OCI-LY7 (cell line): ENCODE measurements at regions not wholly inside any gene's neighbourhood (a gene's known extent, or its start where the extent isn't known, plus 50 kb on each side); places are given as distances from the start of the nearest gene placed in this dataset.
"Not testable (repeated sequence)": the region's sequence is repeated elsewhere in the genome, so short reads cannot be mapped to it uniquely, and the experiment has no call there.

Source experiments
- EZH2phosphoT487 ChIP-seq: fragments of 200-600 bp; sonication (generic); IDR thresholded peaks from 2 replicates; pipeline ENCODE4 v1.6.1; 2018; ENCODE audit warnings: low read depth, borderline replicate concordance, mild to moderate bottlenecking, mixed run types, antibody characterized with exemption, low read length, moderate library complexity, mixed read lengths
- TF ChIP-seq, protein P1 (sequence below): fragments of 200-600 bp; sonication (generic); conservative IDR thresholded peaks from 2 replicates; pipeline ENCODE4 v1.5.1; 2014; ENCODE audit warnings: mild to moderate bottlenecking, antibody characterized with exemption, low read length, moderate library complexity, mixed read lengths

DNA sequence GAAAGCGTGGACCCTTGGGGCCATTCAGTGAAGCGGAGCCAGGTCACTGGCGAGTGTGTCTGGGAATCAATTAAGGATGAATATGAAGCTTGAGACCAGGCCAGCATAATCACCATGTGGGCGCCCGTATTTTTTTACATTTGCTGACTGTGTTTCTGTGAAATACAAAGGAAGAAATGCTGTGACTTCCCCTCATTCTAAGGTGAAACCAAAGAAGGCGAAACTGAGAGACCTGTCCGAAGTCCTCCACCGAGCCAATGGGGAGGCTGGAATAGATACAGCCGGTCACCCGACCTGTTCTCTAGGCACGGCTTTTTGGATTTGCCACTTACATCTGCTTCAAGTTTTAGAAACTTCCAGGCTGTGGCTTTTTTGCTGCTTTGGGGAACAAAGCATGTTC lies 59.3 kb upstream of the DRD5 start:
- TF ChIP-seq, protein P1, sequence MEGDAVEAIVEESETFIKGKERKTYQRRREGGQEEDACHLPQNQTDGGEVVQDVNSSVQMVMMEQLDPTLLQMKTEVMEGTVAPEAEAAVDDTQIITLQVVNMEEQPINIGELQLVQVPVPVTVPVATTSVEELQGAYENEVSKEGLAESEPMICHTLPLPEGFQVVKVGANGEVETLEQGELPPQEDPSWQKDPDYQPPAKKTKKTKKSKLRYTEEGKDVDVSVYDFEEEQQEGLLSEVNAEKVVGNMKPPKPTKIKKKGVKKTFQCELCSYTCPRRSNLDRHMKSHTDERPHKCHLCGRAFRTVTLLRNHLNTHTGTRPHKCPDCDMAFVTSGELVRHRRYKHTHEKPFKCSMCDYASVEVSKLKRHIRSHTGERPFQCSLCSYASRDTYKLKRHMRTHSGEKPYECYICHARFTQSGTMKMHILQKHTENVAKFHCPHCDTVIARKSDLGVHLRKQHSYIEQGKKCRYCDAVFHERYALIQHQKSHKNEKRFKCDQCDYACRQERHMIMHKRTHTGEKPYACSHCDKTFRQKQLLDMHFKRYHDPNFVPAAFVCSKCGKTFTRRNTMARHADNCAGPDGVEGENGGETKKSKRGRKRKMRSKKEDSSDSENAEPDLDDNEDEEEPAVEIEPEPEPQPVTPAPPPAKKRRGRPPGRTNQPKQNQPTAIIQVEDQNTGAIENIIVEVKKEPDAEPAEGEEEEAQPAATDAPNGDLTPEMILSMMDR, result not testable (repeated sequence)
- not testable (repeated sequence) for TF ChIP-seq EZH2phosphoT487
